ENCODE measurements at regions not wholly inside any gene's neighbourhood (a gene's known extent, or its start where the extent isn't known, plus 50 kb on each side); places are given as distances from the start of the nearest gene placed in this dataset.
"Not testable (repeated sequence)": the region's sequence is repeated elsewhere in the genome, so short reads cannot be mapped to it uniquely, and the experiment has no call there.

DNA sequence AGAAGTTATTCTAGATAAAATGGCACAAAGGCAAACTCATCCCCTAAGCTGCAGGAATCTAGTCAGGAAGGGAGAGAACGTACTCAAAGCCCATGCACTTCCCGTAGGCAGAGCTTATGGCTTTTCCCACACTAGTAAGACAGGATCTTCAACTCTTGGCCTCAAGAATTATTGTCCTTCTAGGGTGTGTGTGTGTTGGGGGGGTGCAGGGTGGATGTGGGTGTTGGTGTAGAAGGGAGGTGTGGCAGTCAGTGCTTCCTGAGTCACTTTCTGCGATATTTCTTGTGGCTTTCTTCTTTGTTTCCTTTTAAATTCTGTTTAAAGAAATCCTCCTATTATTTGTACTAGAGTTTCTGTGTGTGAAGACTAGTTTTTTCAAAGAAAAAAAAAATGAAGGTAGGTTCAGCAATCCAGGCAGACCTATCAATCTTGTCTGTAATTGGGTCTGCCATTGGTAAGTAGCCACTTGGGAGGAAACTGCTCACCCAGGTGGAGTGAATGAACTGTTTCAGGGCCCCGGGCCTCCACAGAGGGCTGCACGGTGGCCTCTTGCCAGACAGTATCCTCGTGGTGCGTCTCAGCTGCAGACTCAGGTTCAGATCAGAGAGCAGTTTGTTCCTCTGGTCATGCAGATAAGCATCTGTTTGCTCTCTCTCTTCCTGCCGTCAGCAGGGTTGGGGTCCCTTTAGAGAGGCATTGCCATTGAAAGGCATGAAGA is 131.9 kb downstream of the NPR3 start:
- intact Hi-C loops (cut with DNase I, micrococcal nuclease), result no loop called here
- DNase-seq (peak; percentile 61 to 75), ATAC-seq (peak; percentile 100)

- intact Hi-C loops (cut with DNase I, micrococcal nuclease), result no loop called here
- DNase-seq (no peak), ATAC-seq (no peak)
Measured at GRCh38 chr5:32843531-32843895, 132.4 kb downstream of the NPR3 start.

DNA sequence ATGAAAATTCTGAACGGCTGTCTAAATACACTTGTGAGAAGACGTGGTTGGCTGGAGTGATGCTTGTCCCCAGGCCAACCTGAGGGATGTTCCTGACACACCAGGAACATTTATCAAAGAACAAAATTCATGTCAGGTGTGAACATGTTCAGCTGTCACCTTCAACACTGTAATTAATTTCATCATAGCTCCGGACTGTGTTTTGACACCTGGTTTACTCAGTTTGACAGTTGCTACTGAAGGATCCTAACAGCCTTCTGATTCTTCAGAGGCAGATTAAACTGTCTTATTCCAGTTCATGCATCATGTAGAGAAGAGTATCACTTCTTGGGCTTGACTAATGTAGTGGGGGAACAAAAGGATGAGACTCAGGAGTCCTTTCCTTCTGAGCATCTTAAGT is 134.1 kb downstream of the NPR3 start:
- no peak for ATAC-seq
- no peak for DNase-seq
- intact Hi-C loops (cut with DNase I, micrococcal nuclease), result no loop called here

DNA sequence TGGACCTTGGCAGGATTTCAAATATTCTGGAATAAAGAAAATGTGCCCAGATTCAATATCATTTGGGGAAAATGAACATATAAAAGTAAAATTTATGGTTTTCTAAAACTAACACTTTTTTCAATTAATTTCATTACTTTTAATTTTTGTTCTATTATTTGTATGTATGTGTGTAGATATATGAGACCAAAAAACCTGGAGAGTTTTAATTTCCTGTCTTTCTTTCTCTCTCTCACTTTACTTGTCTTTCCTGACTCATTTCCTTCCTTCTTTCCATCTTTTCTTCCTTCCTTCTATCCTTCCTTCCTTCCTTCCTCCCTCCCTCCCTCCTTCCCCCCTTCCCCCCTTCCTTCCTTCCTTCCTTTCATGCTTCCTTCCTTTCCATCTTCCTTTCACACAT is 137.0 kb downstream of the NPR3 start:
- DNase-seq, result no peak
- no peak for ATAC-seq
- intact Hi-C loops (cut with DNase I, micrococcal nuclease), result no loop called here

DNA sequence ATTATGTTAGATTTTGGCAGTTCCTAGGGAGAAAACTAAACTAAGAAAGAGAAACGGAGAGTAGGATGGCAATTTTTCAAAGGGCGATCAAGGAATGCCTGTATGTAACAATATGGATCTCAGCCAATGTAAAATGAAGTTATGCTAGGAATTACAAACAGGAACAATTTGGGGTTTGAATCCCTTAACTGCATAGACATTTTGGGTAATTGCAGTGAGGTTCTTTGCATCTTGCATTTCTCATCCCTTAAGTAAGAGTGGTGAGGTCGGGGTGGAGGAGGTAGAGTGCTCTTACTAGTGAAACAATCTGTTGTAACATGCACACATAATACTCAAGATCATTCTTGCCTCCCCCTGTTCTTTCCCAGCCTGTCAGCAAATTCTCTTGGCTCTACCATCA is 137.6 kb downstream of the NPR3 start:
- ATAC-seq (no peak), DNase-seq (no peak)
- intact Hi-C loops (cut with DNase I, micrococcal nuclease), result no loop called here

- DNase-seq (no peak), ATAC-seq (no peak)
- intact Hi-C loops (cut with DNase I, micrococcal nuclease), result no loop called here
Measured at GRCh38 chr5:32850817-32851496, 139.8 kb downstream of the NPR3 start.

DNA sequence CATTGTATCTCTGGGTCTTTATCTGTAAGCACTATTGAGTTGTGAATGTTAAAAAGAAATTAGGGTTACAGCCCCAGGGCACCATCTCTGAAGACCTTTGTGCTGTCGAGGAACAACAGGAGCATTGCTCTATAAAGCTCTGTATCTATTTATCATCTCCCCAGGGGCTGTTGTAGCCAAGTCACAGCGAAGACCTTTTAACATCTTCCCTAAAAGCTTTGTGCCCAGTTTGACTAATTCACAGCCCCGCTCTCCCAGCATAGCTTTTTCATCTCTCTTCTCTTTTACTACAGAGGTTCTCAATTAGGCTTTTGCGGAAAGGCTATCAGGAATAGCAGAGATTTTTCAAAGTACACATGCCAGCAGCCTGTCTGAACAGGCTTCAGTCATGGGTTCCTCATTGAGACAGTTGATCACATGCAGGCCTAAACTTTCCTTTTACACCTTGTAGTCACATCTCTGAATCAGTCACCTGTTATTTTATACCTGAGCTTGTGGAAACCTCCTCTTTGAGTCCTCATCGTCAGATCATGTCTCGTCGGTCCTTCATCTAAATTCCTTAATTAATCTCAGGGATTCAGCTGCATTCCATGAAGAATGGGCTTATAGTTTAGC is 140.5 kb downstream of the NPR3 start:
- no peak for DNase-seq
- intact Hi-C loops (cut with DNase I, micrococcal nuclease), result no loop called here
- no peak for ATAC-seq

DNA sequence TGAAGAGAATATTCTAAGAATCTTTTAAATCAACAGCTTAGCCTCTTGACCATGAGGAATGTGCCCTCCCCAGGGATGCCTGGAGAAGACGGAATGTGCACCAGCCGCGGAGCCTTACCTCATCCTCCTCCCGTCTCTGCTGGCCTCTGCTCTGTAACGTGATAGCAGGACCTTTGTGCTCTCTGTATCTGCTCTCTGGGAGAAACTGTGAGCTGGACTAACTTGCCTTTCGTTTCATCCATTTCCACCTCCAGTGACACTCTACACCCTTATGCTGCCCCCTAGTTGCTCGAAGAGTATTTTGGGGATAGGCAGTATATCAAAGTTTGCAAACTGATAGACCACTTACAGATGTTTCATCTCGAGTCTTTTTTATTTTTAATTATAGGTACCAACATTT is 141.4 kb downstream of the NPR3 start:
- ATAC-seq (peak; percentile 50), DNase-seq (no peak)
- intact Hi-C loops (cut with DNase I, micrococcal nuclease), result no loop called here

DNA sequence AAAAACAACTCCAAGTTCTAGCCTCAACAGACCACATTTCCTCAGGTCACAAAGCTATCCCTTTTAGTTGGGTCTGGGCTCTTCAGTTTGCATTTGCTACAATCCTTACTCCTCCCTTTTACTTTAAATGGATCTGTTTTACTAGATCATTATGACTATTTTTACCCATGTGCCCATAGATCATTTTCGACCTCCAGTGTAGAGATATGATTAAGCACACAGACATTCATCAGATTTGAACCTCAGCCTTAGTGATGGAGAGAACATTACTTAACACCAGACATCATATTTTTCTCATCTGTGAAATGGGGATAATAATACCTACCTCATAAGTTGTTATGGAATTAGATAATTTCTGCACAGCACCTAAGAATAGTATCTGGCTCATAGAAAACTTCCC is 141.9 kb downstream of the NPR3 start:
- ATAC-seq (no peak), DNase-seq (no peak)
- intact Hi-C loops (cut with DNase I, micrococcal nuclease), result no loop called here

DNA sequence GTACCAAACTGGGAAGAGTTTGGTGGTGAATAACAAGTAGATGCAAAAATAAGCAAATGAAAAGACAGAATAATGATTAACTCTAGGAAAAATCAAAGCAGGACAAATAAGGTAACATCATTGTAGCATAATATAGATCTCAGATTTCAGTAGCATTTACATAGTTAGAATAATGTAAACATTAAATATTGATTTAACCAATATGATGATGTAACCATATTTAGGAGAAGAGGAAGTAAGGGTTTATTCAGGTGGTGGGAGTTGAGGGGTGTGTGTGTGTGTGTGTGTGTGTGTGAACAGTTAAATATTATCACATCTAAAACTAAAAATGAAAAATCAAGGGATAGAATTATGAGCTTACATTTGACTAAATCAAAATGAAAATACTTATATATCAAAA is 143.4 kb downstream of the NPR3 start:
- DNase-seq (no peak), ATAC-seq (no peak)
- intact Hi-C loops (cut with DNase I, micrococcal nuclease), result no loop called here

DNA sequence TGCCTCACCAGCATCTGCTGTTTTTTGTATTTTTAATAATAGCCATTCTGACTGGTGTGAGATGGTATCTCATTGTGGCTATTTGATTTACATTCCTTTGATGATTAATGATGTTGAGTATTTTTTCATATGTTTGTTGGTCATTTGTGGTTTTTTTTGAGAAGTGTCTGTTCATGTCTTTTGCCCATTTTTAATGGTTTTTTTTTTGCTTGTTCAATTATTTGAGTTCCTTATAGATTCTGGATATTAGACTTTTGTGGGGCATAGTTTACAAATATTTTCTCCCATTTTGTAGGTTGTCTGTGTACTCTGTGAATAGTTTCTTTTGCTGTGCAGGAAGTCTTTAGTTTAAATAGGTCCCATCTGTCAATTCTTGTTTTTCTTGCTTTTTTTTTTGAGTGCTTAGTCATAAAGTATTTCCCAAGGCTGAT is 148.1 kb downstream of the NPR3 start:
- intact Hi-C loops (cut with DNase I, micrococcal nuclease), result no loop called here
- no peak for DNase-seq
- ATAC-seq, result no peak

GRCh38 chr5:32865475-32865874 is 154.4 kb downstream of the NPR3 start:
- DNase-seq (no peak), ATAC-seq (no peak)
- intact Hi-C loops (cut with DNase I, micrococcal nuclease), result no loop called here

DNA sequence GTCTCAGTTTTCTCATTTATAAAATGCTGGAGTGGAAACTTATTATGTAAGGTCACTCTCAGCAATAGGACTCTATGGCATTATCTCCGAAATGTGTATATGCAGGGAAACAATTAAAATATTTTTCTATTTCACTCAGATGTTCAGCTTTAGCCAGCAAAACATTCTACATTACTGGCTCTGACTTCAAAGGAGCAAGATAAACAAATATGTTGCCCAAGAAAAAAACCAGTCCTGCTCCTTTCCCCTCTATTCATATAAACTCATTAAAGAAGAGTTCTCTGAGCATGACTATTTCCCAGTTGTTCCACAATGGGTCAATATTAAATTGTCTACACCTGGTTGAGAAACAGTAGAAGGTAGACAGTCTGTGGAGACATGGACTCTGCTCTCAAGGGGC is 155.0 kb downstream of the NPR3 start:
- no peak for ATAC-seq
- intact Hi-C loops (cut with DNase I, micrococcal nuclease), result no loop called here
- DNase-seq, result no peak

DNA sequence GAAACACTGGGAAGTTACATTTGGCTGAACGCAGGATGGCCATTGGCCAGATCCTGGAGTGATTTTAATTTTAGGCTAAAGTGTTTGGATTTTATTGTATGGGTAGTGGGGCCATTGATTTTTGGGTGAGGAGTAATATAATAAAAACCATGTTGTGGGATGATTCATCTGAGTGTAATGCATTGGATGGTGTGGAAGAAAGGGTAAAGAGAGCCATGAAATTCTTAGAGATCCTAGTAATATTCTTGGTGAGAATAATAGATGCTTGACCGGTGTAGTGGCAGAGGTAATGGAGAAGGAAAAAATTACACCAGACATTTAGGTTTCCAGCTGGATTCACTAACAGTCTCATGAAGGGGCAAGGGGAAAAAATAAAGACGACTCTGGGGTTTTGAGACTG is 158.1 kb downstream of the NPR3 start:
- intact Hi-C loops (cut with DNase I, micrococcal nuclease), result no loop called here
- no peak for ATAC-seq
- no peak for DNase-seq

DNA sequence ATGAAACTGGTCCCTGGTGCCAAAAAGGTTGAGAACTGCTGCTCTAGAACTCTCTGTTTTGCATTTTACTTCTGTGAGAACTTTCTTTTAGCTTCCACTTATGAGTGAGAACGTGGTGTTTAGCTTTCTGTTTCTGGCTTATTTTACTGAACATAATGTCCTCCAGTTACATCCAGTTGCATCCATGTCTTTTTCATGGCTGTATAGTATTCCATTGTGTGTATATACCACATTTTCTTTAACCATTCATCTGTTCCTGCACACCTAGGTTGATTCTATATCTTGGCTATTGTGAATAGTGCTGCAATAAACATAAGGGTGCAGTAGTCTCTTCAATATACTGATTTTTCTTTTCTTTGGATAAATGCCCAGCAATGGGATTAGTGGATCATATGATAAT is 165.7 kb downstream of the NPR3 start:
- no peak for DNase-seq
- ATAC-seq, result no peak
- intact Hi-C loops (cut with DNase I, micrococcal nuclease), result no loop called here

GRCh38 chr5:32879364-32879763 is 168.2 kb downstream of the NPR3 start:
- ATAC-seq, result not testable (repeated sequence)

DNA sequence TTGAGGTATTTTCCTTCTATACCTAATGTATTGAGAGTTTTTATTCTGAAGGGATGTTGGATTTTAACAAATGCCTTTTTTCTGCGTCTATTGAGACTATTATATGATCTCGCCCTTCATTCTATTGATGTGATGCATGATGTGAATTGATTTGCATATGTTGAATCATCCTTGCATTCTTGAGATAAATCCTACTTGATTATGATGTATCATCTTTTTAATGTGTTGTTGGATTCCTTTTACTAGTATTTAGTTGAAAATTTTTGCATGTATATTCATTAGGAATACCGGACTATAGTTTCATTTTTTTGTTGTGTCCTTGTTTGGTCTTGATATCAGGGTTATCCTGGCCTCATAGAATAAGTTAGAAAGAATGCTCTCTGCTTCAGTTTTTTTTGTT is 169.7 kb downstream of the NPR3 start:
- no peak for ATAC-seq
- intact Hi-C loops (cut with DNase I, micrococcal nuclease), result no loop called here
- DNase-seq, result no peak

More at GRCh38 chr5:32879364-32879763, 168.2 kb downstream of the NPR3 start:
- intact Hi-C loops (cut with DNase I, micrococcal nuclease); DNase-seq: not testable (repeated sequence)

- DNase-seq (no peak), ATAC-seq (no peak)
- intact Hi-C loops (cut with DNase I, micrococcal nuclease), result no loop called here
Measured at GRCh38 chr5:32887390-32887789, 176.3 kb downstream of the NPR3 start.

GRCh38 chr5:32889078-32889477 is 178.0 kb downstream of the NPR3 start:
- DNase-seq (no peak), ATAC-seq (no peak)
- intact Hi-C loops (cut with DNase I, micrococcal nuclease), result no loop called here

GRCh38 chr5:32903613-32904012 is 192.5 kb downstream of the NPR3 start:
- intact Hi-C loops (cut with DNase I, micrococcal nuclease), result no loop called here
- ATAC-seq, result no peak
- no peak for DNase-seq

Measured in left colon (tissue), 2 donors.